ENCODE measurements at regions not wholly inside any gene's neighbourhood (a gene's known extent, or its start where the extent isn't known, plus 50 kb on each side); places are given as distances from the start of the nearest gene placed in this dataset.

DNA sequence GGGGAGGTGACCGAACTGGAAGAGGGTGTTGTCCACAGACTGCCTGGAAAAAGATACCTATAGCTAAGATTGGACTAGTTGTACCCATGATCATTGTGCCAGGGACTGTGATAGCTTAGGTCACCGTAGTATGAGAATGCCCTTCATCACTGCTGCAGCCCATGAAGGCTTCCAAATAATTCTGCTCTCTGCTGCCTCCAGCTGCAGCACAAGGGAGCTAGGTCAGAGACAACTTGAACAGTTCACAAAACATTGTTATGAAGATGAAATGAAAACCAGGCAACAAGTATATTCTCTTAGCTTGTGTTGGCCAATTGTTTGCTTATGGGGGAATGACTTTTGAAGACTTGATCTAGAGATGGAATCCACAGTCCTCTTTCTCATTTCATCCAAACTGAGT is 246.7 kb downstream of the MRPL39 start:
- TF ChIP-seq EZH2 (IDR thresholded peaks at IDR 0.05): no peak
- no peak for TF ChIP-seq POLR2AphosphoS5 (IDR thresholded peaks at IDR 0.05; ENCODE audit: borderline replicate concordance, low read depth, low read length)
- TF ChIP-seq FOXP2 (optimal IDR thresholded peaks at IDR 0.05; ENCODE audit: control extremely low read depth, extremely low read length, insufficient read depth): no peak

Measured in SK-N-MC (cell line).